ENCODE measurements at regions not wholly inside any gene's neighbourhood (a gene's known extent, or its start where the extent isn't known, plus 50 kb on each side); places are given as distances from the start of the nearest gene placed in this dataset.
"Not testable (repeated sequence)": the region's sequence is repeated elsewhere in the genome, so short reads cannot be mapped to it uniquely, and the experiment has no call there.

DNA sequence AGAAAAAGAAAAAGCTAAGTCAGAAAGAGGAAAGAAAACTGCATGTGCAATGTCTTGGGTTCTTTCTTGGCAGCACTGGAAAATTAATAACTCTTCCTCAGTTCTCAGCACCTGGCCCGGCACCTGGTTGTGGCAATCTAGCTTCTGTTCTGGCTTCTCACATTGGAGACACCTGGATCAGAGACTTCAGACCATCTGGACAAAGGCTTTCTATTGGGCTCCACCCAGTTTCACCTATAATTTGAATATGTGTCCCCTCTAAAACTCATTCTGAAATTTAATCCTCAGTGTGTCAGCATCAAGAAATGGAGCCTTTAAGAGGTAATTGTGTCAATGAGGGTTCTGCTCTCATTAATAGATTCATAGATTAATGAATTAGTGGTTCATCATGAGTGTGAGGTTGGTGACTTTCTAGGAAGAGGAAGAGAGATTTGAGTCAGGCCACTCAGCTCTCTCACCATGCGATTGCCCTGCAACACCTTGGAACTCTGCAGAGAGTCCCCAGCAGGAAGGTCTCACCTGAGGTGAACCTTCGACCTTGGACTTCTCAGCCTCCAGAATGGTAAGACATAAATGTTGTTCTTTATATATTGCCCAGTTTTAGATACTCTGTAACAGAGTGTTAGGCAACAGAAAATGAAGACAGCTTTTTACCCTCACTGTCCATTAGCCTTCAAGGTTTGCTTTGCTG, 679.9 kb downstream of the NTRK3 start:
- no peak for DNase-seq

DNA sequence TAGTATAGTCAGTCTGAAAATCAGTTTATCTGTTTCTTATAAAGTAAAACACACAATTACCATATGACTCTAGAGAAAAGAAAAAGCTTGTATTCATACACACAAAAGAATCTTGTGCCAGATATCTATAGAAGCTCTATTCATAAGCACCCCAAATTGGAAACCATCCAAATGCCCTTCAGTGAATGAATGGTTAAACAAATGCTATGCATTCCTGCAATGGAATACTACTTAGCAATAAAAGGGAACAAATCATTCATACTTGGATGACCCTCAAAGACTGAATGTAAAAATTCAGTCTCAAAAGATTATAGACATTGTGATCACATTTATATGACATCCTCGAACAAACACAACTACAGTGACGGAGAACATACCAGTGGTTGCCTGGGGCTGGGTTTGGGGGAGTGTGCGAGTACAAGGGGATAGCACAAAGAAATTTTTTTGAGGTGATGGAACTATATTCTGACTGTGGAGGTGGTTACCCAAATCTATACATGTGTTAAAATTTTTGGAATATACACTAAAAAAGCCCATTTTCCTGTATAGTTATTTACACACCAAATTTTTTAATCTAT, 680.6 kb downstream of the NTRK3 start:
- DNase-seq: no peak

DNA sequence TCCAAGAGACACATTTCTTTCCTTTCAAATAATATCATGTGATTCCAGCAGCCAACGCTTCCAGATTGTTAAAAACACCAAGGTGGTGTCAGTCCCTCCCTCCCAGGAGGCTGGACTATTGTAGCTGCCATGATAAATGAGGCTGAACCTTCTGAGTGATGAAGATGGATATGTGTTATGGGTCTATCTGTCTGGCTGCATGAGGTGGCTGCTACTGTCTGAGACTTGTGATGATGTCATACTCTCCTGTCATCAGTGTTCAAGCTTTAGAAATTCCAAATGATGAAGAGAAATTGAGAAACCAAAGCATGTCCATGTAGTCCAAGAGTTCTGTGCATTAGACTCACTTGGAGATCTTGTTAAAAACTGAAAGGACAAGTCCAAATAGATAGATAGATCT, 683.0 kb downstream of the NTRK3 start:
- DNase-seq: no peak

DNA sequence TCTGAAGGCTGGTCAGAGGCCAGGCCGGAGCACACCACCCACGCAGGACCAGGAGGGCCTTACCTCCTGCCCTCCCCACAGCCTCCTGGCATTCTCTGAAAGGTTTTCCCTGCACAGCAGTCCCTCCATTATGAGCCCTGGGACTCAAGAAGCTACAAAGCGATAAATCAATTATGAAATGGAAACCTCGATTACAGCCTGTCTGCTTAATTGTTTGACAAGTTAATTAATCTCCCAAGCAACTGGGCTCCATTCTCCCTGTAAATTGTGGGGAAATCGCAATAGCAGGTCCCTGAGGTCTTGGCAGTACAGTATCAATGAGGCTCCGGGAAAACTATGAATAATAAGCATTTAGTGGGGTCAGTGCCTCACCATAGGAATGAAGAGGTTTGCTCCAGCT, 683.5 kb downstream of the NTRK3 start:
- DNase-seq: no peak

DNA sequence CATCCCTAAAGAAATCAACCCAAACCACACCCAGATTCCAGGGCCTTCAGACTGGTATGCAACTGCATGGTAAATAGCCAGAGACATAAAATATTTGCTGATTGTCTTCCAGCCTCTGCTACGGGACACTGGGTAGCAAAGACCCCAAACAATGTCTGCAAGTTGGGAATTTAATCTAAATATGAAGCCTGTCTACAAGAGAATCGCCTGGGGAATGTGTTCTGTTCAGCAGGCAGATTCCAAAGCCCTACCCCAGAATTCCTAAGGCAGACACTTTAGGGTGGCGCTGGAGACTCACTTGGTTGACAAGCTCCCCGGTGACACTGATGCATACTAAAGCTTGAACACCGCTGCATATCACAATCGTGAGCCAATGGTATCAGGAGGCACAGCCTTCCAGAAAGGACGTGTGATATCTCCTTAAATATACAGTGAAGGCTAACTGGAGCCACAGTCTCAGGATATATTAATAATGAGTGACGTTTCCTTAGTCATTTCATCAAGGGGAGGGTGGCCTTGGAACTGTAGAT, 684.1 kb downstream of the NTRK3 start:
- DNase-seq: no peak

DNA sequence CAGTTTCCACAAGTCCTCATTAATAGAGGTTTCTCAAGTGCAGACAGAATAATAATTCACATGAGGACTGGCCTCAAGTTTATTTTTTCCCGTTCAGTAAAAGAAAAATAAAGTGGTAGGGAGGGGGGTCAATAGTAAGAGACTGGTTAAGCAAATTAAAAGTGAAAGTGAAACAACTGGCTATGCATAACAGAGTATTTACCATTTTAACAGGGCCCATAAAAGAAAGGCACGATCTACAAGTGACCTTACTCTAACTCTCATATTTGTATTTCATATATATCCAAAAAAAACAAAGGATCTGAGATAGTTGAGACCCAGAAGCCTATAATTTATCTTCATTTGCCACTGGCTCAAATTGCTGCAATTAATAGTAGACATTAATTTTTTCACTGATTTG, 686.3 kb downstream of the NTRK3 start:
- no peak for DNase-seq

DNA sequence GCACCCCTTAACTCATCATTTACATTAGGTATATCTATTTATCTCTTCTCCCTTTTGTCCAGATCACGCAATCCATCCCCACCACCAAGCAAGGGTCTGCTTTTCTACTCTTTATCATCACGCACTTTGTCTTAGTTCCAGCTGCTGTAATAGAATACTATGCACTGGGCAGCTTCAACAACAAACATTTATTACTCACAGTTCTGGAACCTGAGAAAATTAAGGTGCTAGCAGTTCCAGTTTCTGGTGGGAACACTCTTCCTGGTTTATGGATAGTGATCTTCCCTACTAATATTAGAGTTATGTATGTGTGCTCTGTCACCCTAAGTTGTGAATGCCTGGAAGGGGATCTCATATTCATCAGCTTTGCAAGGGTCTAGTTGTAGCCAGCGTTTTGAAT, 687.0 kb downstream of the NTRK3 start:
- DNase-seq: no peak

DNA sequence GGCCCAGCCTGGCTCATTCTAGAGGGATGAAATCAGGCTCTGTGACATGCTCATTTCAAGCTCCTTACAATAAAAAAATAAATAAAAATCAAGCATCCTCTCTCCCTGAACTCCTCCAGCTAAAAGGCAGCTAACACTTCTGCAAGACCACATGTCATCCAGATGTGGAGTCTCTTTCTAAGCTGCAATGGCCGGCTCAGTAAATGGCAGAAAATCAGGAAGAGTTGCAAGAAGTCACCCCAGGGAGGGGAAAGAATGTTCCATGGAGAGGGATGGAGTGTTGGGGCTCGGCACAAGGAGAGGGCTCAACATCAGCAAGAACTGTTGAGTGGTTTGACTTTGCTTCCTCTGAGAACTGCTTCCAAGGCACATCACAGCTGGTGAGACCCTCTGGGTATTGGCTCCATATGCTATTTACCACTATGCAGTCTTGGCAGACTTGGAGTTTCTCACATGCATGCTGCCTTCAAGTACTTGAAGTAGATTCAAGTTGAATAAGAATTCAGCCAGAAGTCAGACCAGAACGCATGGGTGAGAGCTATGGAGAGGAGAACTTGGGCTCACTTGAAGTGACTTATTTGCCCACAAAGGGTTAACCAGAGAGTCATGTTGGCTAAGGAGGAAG, 689.0 kb downstream of the NTRK3 start:
- no peak for DNase-seq

DNA sequence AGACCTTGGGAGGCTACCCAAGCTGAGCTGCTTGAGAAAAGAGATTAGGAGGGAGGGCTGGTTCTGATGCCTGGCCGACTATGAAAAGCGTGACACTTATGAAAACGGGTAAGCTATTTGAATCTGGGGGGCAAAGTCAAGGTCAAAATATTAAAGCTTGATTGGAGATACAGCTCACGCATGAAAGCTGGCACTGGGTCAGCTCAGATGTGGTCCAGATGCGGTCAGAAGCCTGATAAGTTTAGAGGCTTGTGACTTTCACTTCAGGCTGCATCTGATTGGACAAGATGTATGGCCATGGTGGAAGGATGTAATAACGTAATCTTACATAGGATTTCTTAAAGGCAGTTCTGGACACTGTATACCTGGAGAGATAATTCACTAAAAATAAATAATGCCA, 690.3 kb downstream of the NTRK3 start:
- DNase-seq: no peak

DNA sequence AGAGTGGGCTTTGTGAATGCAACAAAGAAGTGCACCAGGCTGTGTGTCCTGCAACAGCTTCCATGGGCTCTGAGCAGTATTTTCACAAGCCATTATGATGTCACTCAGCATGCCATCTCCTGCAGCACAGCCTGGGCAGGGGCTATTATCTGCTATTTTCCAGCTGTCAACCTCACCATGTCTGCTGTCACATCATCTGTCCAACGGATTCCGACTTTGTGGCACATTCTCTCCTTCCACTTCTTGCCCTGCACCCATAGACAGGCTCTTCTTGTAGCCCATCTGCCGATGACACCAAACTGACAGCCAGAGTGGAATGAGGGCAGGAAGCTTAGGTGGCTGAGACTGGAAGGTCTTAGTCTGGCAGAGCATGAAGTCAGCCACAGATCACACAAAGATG, 691.9 kb downstream of the NTRK3 start:
- DNase-seq: no peak

DNA sequence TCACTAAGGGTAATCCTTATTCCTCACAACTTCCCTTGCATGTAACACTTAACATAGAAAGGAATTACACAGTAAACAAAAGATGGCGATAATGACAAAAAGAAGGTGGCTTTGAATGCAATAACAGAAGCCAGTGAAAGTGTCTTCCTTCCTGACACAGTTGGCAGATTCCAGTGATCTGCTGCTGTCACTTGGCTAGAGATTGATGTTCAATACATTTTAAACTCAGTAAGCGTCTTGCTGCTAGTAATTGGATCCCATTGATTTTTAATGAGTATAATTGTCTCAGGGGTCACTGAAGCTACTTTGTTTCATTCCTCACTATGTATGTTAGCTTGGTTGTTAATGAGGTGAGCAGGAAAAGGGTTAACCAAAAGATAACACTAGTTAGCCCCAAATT, 692.7 kb downstream of the NTRK3 start:
- DNase-seq: no peak

DNA sequence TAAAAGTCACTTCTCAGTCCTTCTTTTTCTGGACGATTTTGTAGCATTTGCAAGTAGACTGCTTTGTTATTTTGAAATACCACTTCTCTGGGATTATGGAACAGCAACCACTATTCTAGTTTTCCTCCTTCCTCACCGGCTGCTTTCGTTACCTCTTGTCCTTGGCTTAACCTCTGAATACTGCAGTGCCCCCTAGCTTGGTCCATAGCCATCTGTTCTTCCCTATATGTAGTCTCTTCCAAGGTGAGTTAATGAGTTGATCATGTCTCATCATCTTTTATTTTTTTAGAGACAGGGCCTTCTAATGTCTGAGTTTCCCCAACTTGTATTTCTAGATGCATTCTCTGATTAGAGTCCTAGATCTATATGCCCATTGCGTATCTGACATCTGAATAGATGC, 694.3 kb downstream of the NTRK3 start:
- no peak for DNase-seq

DNA sequence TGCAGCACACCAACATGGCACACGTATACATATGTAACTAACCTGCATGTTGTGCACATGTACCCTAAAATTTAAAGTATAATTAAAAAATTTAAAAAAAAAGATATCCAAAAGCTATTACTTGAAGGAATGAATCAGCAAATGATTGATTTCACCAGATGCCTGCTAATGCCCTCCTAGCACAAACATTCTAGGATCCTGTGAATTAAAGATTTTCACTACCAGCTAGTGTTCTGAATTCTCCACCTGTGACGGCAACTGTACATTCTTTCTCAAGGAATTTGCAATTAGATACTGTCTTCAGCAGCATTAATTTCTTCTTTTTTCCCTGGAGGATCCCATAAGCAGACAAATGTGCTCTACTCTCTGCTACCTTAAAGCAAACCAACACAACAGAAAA, 694.9 kb downstream of the NTRK3 start:
- no peak for DNase-seq

DNA sequence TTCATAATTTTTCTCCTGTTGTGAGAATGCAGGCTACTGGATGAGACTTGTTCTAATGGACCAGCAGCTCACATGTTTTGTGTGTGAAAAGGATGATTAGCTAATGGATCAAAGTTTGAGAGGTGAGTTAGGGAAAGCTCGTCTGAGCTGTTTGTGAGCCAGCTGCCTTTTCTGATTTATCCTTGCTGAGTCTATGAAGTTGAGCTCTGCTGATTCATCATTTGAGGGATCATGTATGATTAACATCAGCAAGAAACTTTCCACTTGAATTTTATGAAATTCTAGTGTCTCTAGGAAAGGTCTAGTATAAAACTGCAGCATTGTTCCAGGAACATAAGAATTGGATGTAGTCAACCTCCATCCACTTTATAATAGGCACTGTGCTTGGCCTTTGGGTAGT, 698.7 kb downstream of the NTRK3 start:
- no peak for DNase-seq

DNA sequence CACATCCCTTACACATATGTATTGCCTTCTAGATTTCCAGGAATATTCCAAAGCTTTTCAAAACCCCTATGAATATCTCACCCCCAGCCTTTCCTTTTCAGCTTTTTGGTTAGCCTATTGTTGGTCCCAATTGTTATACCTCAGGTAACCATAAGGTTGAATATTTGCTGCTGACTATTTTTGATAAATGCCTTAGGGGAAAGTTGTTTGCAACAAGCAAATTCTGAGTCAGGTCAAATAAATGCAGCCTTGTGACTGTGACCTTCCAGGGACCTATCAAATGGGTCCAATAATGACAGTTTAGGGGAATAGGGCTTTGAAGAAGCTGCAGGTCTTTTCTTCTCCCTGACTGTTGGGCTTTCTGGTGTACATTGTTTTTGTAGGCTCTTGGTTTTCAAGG, 699.7 kb downstream of the NTRK3 start:
- no peak for DNase-seq

DNA sequence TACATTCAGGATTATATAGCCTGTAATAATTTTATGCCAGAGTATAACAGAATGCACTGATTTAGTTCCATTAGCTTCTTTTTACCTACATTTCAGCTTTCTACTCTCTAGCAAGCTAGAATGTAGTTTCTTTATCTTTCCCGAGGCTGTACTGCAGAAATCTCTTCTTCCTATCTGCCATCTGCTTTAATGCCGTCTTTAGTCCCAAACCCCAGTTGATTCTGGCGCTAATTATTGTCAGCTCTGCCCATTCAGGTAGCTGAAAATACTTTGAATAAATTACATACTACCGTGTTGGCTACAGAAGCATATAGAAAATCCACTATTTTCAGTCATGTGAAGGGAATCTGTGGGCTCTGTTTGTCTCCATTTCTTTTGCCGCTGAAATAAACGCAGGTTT, 706.7 kb downstream of the NTRK3 start:
- DNase-seq: no peak

DNA sequence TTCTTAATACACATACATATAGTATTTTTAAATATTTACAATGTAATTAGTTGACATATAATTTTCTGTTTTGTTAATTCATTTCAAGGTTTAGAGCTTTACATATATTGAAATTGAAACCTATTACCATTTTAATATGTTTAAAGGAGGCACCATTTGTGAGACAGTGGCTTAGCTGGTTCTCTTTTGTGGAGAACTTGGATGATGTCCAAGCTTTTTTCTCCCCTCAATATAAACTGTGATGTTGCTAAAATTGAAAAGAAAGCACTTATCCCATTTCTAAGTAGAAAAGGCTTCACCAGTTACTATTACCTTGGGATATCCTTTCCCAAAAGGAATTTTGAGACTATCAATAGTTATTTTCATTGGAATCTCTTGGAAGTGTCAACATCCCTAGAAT, 707.2 kb downstream of the NTRK3 start:
- DNase-seq: no peak

DNA sequence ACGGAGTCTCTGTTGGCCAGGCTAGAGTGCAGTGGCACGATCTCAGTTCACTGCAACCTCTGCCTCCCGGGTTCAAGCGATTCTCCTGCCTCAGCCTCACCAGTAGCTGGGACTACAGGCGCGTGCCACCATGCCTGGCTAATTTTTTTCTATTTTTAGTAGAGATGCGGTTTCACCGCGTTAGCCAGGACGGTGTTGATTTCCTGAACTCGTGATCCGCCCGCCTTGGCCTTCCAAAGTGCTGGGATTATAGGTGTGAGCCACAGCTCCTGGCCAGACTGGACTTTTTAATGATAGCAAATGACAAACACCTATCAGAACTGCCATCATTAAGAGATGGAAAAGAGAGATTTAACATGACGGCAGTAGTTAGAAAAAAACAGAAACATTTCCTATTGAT, 707.9 kb downstream of the NTRK3 start:
- DNase-seq: not testable (repeated sequence)

DNA sequence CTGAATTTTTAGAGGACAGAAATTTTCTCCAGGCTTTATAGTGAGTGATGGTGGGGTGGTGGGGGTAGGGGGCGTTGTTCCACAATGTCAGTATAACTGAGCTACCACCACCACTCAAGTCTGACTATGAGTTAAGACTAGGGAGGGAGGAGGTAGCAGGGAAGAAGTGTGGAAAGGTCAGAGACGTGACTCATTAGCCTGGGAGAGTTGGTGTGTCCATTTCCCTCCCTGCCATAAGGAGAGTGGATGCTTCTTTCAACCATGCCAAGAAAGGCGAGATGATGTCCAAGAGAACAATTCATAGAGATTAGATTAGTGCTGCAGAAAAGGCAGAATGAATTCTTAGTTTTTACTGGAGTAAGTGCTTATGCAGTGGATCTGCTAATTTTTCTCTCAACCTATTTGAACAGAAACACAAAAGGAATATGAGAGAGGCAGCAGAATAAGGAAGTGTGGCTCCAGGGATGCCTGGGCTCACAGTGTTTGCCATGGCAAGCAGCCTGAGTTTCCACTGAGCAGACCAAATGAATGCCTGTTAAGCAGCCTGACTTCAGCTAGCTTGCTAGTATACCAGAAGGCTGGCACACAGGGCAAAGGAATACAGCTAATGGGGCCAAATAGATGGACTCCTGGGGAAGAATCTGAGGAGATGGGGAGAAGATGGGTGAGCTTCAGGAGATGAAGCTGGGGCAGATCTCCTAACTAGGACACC, 708.9 kb downstream of the NTRK3 start:
- no peak for DNase-seq

DNA sequence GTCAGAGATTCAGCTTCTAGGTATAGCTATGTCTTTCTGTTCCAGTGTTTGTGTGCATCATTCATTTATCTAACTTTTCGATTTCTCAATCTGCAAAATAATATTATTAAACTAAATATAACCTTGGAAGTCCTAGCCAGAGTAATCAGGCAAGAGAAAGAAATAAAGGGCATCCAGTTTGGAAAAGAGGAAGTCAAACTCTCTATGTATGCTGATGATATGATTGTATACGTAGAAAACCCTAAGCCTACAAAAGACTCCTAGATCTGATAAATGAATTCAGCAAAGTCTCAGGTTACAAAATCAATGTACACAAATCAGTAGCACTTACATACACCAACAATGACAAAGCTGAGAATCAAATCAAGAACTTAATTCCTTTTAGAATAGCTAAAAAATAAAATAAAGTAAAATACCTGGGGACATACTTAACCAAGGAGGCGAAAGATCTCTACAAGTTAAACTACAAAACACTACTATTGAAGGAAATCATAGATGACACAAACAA, 718.2 kb downstream of the NTRK3 start:
- DNase-seq: no peak

DNA sequence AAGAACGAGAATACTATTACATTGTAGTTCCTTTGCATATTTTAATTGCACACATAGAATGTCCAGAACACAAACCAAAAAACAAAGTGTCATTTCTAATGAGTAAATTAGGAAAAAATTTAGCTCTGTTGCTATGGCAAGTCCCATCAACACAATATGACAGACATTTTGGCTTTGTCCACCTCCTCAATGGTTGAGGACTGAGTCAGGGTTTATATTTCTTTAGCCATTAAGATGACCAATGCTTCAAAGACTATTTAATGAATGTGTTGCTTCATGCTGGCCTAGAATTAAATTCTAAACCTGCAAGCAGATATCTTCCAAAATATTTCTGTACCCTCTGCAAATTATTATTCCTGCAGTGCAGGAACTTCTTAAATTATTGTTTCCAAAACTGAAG, 719.2 kb downstream of the NTRK3 start:
- no peak for DNase-seq

DNA sequence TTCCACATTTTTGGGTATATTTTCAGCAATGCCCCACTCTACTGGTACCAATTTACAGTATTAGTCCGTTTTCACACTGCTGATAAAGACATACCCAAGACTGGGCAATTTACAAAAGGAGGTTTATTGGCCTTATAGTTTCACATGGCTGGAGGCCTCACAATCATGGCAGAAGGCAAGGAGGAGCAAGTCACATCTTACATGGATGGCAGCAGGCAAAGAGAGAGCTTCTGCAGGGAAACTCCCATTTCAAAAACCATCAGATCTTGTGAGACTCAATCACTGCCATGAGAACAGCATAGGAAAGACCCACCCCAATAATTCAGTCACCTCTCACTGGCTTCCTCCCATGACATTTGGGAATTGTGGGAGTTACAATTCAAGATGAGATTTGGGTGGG, 722.9 kb downstream of the NTRK3 start:
- DNase-seq: not testable (repeated sequence)

DNA sequence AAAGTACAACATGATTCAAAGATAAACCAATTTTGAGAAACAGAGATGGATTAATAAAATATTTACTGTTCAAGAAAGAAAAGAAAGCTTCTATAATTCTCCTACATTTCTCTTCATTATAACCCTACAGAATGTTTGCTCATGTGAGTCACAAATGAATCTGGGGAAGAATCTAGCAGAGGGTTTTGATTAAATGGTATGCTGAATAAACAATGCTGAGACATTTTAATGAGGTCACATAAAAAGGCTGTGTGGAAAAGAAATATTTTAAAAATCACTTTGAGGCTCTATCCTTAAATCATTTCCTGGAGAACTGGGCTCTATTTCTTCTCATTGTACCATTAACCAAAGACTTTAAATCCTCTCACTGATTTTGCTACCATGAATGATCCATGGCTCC, 727.7 kb downstream of the NTRK3 start:
- DNase-seq: no peak

DNA sequence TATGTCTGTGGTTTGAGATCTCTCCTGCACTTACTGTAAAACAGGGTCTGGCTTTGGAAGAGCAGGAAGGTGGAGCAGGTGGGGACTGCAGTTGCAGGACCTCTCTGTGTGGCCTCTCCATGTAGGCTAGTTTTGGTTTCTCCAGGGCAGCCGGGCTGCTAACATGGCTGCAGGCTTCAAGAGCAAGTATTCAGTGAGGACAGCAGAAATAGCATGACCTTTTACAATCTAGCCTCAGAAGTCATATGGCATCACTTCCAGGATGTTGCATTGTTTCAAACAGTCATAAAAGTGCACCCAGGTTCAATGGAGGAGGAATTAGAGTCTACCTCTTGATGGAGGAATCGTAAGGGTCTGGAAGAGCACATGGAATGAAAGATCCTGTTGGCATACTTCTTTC, 728.7 kb downstream of the NTRK3 start:
- DNase-seq: no peak

Data from stimulated activated CD4-positive, alpha-beta T cell treated with anti-CD3 and anti-CD28 coated beads, Interleukin-2, amount 100 ng/mL, for 24 hours (primary cell).